Urinary bladder (tissue), 3 donors: ENCODE measurements at regions not wholly inside any gene's neighbourhood (a gene's known extent, or its start where the extent isn't known, plus 50 kb on each side); places are given as distances from the start of the nearest gene placed in this dataset.

Experiments
- DNase-seq: peaks from one replicate; pipeline ENCODE4 v3.0.0-alpha.2; 2015; ENCODE audit errors: extremely low spot score
- H3K27ac ChIP-seq: one replicate; pipeline ENCODE4 v1.5.1; 2013; ENCODE audit warnings: low read depth, mild to moderate bottlenecking, moderate library complexity
- H3K36me3 ChIP-seq: one replicate; pipeline ENCODE4 v1.6.1; 2013; ENCODE audit warnings: mild to moderate bottlenecking, moderate library complexity; ENCODE audit not compliant: insufficient read depth
- H3K4me1 ChIP-seq: one replicate; pipeline ENCODE4 v1.6.1; 2013; ENCODE audit warnings: mild to moderate bottlenecking, moderate library complexity; ENCODE audit not compliant: insufficient read depth
- H3K4me3 ChIP-seq: one replicate; pipeline ENCODE4 v1.5.1; 2013; ENCODE audit warnings: low read depth, low read length
- WGBS: extraction: QIAGEN DNeasy Blood & Tissue Kit; methylation state at CpG from one replicate; pipeline ENCODE4 v1.1.7; 2013; 5-methylcytosine and 5-hydroxymethylcytosine counted together
- donor health status: healthy with polysubstance abuse.
- donor health status: healthy.

- no peak for DNase-seq
- Histone ChIP-seq H3K36me3 (no peaks in the 10 kb centered on the region), H3K4me1 (no peaks in the 10 kb centered on the region), H3K27ac (no peak overlapping the region), H3K4me3 (no peak overlapping the region)
- WGBS, result 86% methylated on average over 4 of the region's 4 CpGs
Measured at GRCh38 chr7:31437250-31437865, 76.5 kb upstream of the ITPRID1 start.

- 78% methylated on average over 3 of the region's 3 CpGs for WGBS
- H3K4me3 ChIP-seq, result no peak overlapping the region
- H3K27ac ChIP-seq, result no peak overlapping the region
- H3K4me1 ChIP-seq, result no peaks in the 10 kb centered on the region
- DNase-seq, result no peak
- no peaks in the 10 kb centered on the region for H3K36me3 ChIP-seq
Measured at GRCh38 chr7:31439165-31439564, 74.7 kb upstream of the ITPRID1 start.

DNA sequence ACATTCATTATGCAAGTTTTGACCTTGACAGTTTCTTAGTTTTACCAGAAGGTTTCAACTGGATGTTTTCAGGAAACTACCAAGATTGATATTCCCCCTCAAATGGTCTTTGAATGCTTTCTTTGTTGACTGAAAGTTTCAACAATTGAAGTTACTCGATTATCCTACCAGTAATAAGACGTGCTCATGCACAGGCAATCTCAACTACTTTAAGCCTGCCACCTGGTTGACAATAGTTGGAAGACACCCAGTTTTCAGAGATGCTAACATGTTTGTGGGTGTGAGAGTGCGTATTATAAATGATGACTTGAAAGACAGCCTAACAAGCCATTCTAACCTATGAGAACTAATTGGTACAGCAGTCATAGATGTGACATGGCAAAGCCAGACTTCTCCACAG is 73.4 kb upstream of the ITPRID1 start:
- Histone ChIP-seq H3K36me3 (no peaks in the 10 kb centered on the region), H3K4me3 (no peak overlapping the region), H3K4me1 (no peaks in the 10 kb centered on the region), H3K27ac (no peak overlapping the region)
- DNase-seq, result no peak
- 83% methylated on average over 3 of the region's 3 CpGs for WGBS

- no peak overlapping the region for H3K4me3 ChIP-seq
- no peak for DNase-seq
- H3K36me3 ChIP-seq, result no peaks in the 10 kb centered on the region
- no peaks in the 10 kb centered on the region for H3K4me1 ChIP-seq
- 44% methylated on average over 4 of the region's 4 CpGs for WGBS
- H3K27ac ChIP-seq, result no peak overlapping the region
Measured at GRCh38 chr7:31442626-31443025, 71.3 kb upstream of the ITPRID1 start.

- 5% methylated on average over 1 of the region's 1 CpG for WGBS
- DNase-seq, result no peak
- no peak overlapping the region for H3K27ac ChIP-seq
- H3K4me1 ChIP-seq, result no peaks in the 10 kb centered on the region
- no peak overlapping the region for H3K4me3 ChIP-seq
- H3K36me3 ChIP-seq, result no peaks in the 10 kb centered on the region
Measured at GRCh38 chr7:31443457-31443856, 70.4 kb upstream of the ITPRID1 start.

DNA sequence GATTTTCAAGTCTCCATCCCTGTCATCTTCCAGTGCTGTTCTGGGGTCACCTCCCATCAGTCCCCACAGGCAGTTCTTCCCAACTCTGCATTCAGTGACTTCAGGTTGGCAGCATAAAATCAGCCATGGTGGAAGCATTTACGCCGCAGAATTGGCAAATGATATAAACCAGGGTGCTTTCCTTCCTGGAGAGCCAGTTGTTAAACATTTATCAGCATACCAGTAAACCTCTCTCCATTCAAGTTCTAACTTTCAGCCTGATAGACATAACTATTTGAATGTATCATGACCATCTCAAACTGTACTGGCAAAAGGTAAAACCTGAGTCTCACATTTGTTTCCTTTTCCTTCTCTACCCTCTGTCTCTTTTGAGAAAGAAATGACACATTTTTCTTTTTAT is 69.7 kb upstream of the ITPRID1 start:
- DNase-seq, result no peak
- 60% methylated on average over 2 of the region's 2 CpGs for WGBS
- Histone ChIP-seq H3K4me1 (no peaks in the 10 kb centered on the region), H3K27ac (no peak overlapping the region), H3K4me3 (no peak overlapping the region), H3K36me3 (no peaks in the 10 kb centered on the region)

GRCh38 chr7:31445686-31446355 is 68.1 kb upstream of the ITPRID1 start:
- no peak overlapping the region for H3K4me3 ChIP-seq
- H3K36me3 ChIP-seq, result no peaks in the 10 kb centered on the region
- no peak for DNase-seq
- no peak overlapping the region for H3K27ac ChIP-seq
- H3K4me1 ChIP-seq, result no peaks in the 10 kb centered on the region
- WGBS, result 61% methylated on average over 7 of the region's 7 CpGs

DNA sequence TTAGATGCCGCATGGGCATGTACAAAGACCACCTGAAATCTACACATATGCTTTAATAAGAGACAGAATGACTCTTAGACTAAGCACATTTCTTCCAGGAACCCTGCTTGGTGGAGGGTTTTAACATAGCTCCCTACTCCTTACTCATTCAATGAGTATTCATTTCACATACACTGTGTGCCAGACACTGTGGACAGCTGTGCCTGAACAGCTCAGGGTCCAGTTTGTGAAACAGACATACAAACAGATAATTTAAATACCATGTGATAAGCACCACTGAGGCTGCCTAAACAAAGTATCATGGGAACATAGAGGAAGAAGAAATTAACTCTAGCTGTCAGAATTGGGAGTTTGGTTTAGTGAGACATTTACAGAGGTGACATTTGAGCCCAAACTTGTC is 65.2 kb upstream of the ITPRID1 start:
- H3K36me3 ChIP-seq, result no peaks in the 10 kb centered on the region
- H3K4me3 ChIP-seq, result no peak overlapping the region
- 92% methylated on average over 1 of the region's 1 CpG for WGBS
- no peaks in the 10 kb centered on the region for H3K4me1 ChIP-seq
- no peak overlapping the region for H3K27ac ChIP-seq
- no peak for DNase-seq

GRCh38 chr7:31455844-31456243 is 58.0 kb upstream of the ITPRID1 start:
- no peak for DNase-seq
- WGBS, result 92% methylated on average over 5 of the region's 5 CpGs
- Histone ChIP-seq H3K4me3 (no peak overlapping the region), H3K36me3 (no peaks in the 10 kb centered on the region), H3K4me1 (no peaks in the 10 kb centered on the region), H3K27ac (no peak overlapping the region)

DNA sequence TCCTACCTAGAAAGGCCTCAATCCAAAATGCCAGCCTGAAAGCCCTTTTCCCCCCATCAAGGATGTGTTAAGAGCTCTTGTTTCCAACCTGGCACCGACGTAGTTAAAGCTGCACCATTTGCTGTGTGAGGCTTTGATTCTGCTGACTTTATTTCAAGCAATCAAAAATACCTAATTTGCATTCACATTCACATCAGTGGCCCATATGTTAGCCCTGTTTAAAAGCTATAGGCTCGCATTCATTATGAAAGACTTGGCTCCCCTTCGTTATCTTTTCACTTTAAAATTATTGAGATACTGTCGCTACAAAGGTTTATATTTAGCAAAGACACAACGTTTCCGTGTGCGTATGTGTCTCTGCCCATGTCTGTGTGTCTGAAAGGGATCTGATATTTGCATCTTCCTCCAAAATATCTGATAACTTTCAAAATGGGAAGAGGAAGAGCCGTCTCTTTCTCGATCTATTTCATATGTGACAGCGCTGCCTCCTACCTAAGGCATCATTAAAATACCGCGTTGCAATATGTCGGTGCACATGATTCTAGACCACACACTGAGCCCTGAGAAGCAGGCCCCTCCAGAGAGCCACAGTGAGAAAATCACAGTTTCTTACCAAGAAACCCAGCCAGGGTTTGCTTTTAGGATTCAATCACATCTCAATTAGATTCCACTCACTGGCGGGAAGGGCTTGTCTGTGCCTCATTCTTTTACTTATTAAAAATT is 57.1 kb upstream of the ITPRID1 start:
- 67% methylated on average over 15 of the region's 15 CpGs for WGBS
- H3K36me3 ChIP-seq, result no peaks in the 10 kb centered on the region
- H3K27ac ChIP-seq, result no peak overlapping the region
- DNase-seq, result no peak
- H3K4me1 ChIP-seq, result no peaks in the 10 kb centered on the region
- H3K4me3 ChIP-seq, result no peak overlapping the region

GRCh38 chr7:31457551-31457950 is 56.3 kb upstream of the ITPRID1 start:
- WGBS, result 77% methylated on average over 5 of the region's 5 CpGs
- no peak overlapping the region for H3K4me3 ChIP-seq
- no peaks in the 10 kb centered on the region for H3K36me3 ChIP-seq
- H3K4me1 ChIP-seq, result no peaks in the 10 kb centered on the region
- DNase-seq, result no peak
- H3K27ac ChIP-seq, result no peak overlapping the region

- no peak overlapping the region for H3K4me3 ChIP-seq
- no peak overlapping the region for H3K27ac ChIP-seq
- H3K36me3 ChIP-seq, result no peaks in the 10 kb centered on the region
- no peak for DNase-seq
- H3K4me1 ChIP-seq, result no peaks in the 10 kb centered on the region
- WGBS, result 89% methylated on average over 4 of the region's 4 CpGs
Measured at GRCh38 chr7:31458203-31458602, 55.7 kb upstream of the ITPRID1 start.

- H3K27ac ChIP-seq, result no peak overlapping the region
- no peaks in the 10 kb centered on the region for H3K4me1 ChIP-seq
- no peak overlapping the region for H3K4me3 ChIP-seq
- no peaks in the 10 kb centered on the region for H3K36me3 ChIP-seq
- 89% methylated on average over 3 of the region's 3 CpGs for WGBS
- DNase-seq, result no peak
Measured at GRCh38 chr7:31462636-31463035, 51.3 kb upstream of the ITPRID1 start.
